Neural cell (in vitro differentiated cells): ENCODE measurements at regions not wholly inside any gene's neighbourhood (a gene's known extent, or its start where the extent isn't known, plus 50 kb on each side); places are given as distances from the start of the nearest gene placed in this dataset.

ENCODE experiments used
- H2AFZ ChIP-seq: fragments of 200-600, 300-800 bp; sonication (generic), shearing (Covaris generic); 2 replicates; pipeline ENCODE4 v1.6.0; 2014; ENCODE audit warnings: low read depth, mild to moderate bottlenecking, antibody characterized with exemption, low read length, moderate library complexity
- H3F3A ChIP-seq: fragments of 200-600 bp; shearing (Covaris generic); 2 replicates; pipeline ENCODE4 v1.6.1; 2016; ENCODE audit warnings: mild to moderate bottlenecking, moderate library complexity, mixed read lengths, antibody characterized with exemption, low read length; ENCODE audit not compliant: insufficient read depth, poor library complexity, severe bottlenecking
- H3K27ac ChIP-seq: fragments of 200-600, 300-800 bp; sonication (generic), shearing (Covaris generic); 2 replicates; pipeline ENCODE4 v1.5.1; 2014; ENCODE audit warnings: mild to moderate bottlenecking, low read length, moderate library complexity
- H3K27me3 ChIP-seq: fragments of 300-800, 200-600 bp; sonication (generic), shearing (Covaris generic); 2 replicates; pipeline ENCODE4 v1.6.0; 2014; ENCODE audit warnings: mild to moderate bottlenecking, low read depth, low read length, moderate library complexity; ENCODE audit not compliant: insufficient read depth
- H3K36me3 ChIP-seq: fragments of 300-800, 200-600 bp; sonication (generic), shearing (Covaris generic); 2 replicates; pipeline ENCODE4 v1.5.1; 2014; ENCODE audit warnings: mild to moderate bottlenecking, antibody characterized with exemption, low read length, moderate library complexity; ENCODE audit not compliant: insufficient read depth
- H3K4me2 ChIP-seq: fragments of 300-800, 200-600 bp; sonication (generic), shearing (Covaris generic); 2 replicates; pipeline ENCODE4 v1.6.0; 2014; ENCODE audit warnings: mild to moderate bottlenecking, low read length
- H3K4me3 ChIP-seq: fragments of 300-800, 200-600 bp; sonication (generic), shearing (Covaris generic); 2 replicates; pipeline ENCODE4 v1.5.1; 2014; ENCODE audit warnings: mild to moderate bottlenecking, low read length, moderate library complexity
- H3K79me2 ChIP-seq: fragments of 200-600 bp; shearing (Covaris generic); replicated peaks from 2 replicates; pipeline ENCODE4 v1.6.0; 2014; ENCODE audit warnings: mild to moderate bottlenecking, low read length, moderate library complexity; ENCODE audit not compliant: insufficient read depth
- H3K9ac ChIP-seq: fragments of 300-800, 200-600 bp; sonication (generic), shearing (Covaris generic); 2 replicates; pipeline ENCODE4 v1.6.1; 2016; ENCODE audit warnings: mild to moderate bottlenecking, low read length, mixed read lengths
- H3K9me2 ChIP-seq: fragments of 200-600 bp; shearing (Covaris generic); 2 replicates; pipeline ENCODE4 v1.6.1; 2016; ENCODE audit warnings: mild to moderate bottlenecking, low read length, mixed read lengths; ENCODE audit not compliant: insufficient read depth
- H3K9me3 ChIP-seq: fragments of 200-600, 300-800 bp; sonication (generic), shearing (Covaris generic); 2 replicates; pipeline ENCODE4 v1.6.1; 2016; ENCODE audit warnings: mild to moderate bottlenecking, mixed run types, low read length, moderate library complexity, mixed read lengths
- H4K20me1 ChIP-seq: fragments of 200-600 bp; shearing (Covaris generic); 2 replicates; pipeline ENCODE4 v1.6.1; 2016; ENCODE audit warnings: mild to moderate bottlenecking, mixed run types; ENCODE audit not compliant: insufficient read depth
- EP300 ChIP-seq: fragments of 450-650 bp; conservative IDR thresholded peaks from 2 replicates; pipeline ENCODE4 v1.6.1; 2014; ENCODE audit warnings: antibody characterized with exemption, mild to moderate bottlenecking, moderate library complexity; ENCODE audit not compliant: poor library complexity, severe bottlenecking
- EZH2 ChIP-seq: fragments of 200-600, 300-800 bp; shearing (Covaris generic), sonication (generic); IDR thresholded peaks from 2 replicates; pipeline ENCODE4 v1.6.1; 2014; ENCODE audit warnings: antibody characterized with exemption, low read length, borderline replicate concordance, mild to moderate bottlenecking; ENCODE audit not compliant: insufficient read depth, poor library complexity, severe bottlenecking
- MXI1 ChIP-seq: fragments of 450-650 bp; conservative IDR thresholded peaks from 2 replicates; pipeline ENCODE4 v1.6.1; 2014; ENCODE audit warnings: antibody characterized with exemption, mild to moderate bottlenecking; ENCODE audit not compliant: poor library complexity, severe bottlenecking
- POLR2AphosphoS5 ChIP-seq: IDR thresholded peaks from 2 replicates; pipeline ENCODE4 v1.6.1; 2012
- RAD21 ChIP-seq: fragments of 450-650 bp; conservative IDR thresholded peaks from 2 replicates; pipeline ENCODE4 v1.6.1; 2014; ENCODE audit warnings: antibody characterized with exemption, mild to moderate bottlenecking, moderate library complexity
- REST ChIP-seq: IDR thresholded peaks from 2 replicates; pipeline ENCODE4 v1.6.1; 2012; ENCODE audit warnings: borderline replicate concordance
- SMC3 ChIP-seq: fragments of 450-650 bp; conservative IDR thresholded peaks from 2 replicates; pipeline ENCODE4 v1.6.1; 2014; ENCODE audit warnings: antibody characterized with exemption, mild to moderate bottlenecking, moderate library complexity; ENCODE audit not compliant: poor library complexity
- TAF1 ChIP-seq: IDR thresholded peaks from 2 replicates; pipeline ENCODE4 v1.6.1; 2012; ENCODE audit warnings: low read depth
- TF ChIP-seq, protein P1 (sequence below): fragments of 450-650 bp; IDR thresholded peaks from 2 replicates; pipeline ENCODE4 v1.5.1; 2014; ENCODE audit warnings: antibody characterized with exemption, mild to moderate bottlenecking, moderate library complexity; ENCODE audit not compliant: poor library complexity, severe bottlenecking

DNA sequence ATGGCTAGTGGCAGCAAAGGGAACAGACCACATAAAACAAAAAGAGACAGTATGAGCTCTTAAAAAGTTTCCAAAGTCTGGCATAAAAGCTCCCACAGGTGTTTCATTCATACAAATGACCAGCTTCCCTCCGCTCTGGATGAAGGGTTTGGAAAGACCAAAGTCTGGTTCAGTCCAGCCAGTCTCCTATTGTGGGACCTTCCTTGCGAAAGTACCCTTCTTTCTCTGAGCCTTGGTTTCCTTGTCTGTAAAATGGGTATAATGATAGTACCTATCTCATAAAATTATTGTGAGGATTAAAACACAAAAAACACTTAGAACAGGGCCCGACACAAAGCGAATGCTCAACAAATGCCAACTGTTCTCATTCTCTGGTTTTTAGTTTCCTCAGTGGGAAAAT, 77.2 kb downstream of the UNC5CL start:
- Histone ChIP-seq H3K9me3 (no peaks in the 10 kb centered on the region), H2AFZ (no peak overlapping the region), H3K27ac (no peak overlapping the region), H3K9ac (no peak overlapping the region), H4K20me1 (no peaks in the 10 kb centered on the region), H3F3A (no peaks in the 10 kb centered on the region), H3K4me3 (no peak overlapping the region), H3K36me3 (no peaks in the 10 kb centered on the region), H3K9me2 (no peaks in the 10 kb centered on the region), H3K4me2 (no peak overlapping the region), H3K79me2 (no peaks in the 10 kb centered on the region), H3K27me3 (no peaks in the 10 kb centered on the region)
- TF ChIP-seq SMC3 (no peak), TAF1 (no peak), MXI1 (no peak), EZH2 (no peak)
- TF ChIP-seq, protein P1, sequence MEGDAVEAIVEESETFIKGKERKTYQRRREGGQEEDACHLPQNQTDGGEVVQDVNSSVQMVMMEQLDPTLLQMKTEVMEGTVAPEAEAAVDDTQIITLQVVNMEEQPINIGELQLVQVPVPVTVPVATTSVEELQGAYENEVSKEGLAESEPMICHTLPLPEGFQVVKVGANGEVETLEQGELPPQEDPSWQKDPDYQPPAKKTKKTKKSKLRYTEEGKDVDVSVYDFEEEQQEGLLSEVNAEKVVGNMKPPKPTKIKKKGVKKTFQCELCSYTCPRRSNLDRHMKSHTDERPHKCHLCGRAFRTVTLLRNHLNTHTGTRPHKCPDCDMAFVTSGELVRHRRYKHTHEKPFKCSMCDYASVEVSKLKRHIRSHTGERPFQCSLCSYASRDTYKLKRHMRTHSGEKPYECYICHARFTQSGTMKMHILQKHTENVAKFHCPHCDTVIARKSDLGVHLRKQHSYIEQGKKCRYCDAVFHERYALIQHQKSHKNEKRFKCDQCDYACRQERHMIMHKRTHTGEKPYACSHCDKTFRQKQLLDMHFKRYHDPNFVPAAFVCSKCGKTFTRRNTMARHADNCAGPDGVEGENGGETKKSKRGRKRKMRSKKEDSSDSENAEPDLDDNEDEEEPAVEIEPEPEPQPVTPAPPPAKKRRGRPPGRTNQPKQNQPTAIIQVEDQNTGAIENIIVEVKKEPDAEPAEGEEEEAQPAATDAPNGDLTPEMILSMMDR: no peak

GRCh38 chr6:40960742-40961430, 78.1 kb downstream of the UNC5CL start:
- Histone ChIP-seq H3K9me3 (no peaks in the 10 kb centered on the region), H3K27me3 (no peaks in the 10 kb centered on the region), H4K20me1 (no peaks in the 10 kb centered on the region), H3K27ac (no peak overlapping the region), H3K9ac (no peak overlapping the region), H3F3A (no peaks in the 10 kb centered on the region), H2AFZ (no peak overlapping the region), H3K4me3 (no peak overlapping the region), H3K4me2 (no peak overlapping the region), H3K79me2 (no peaks in the 10 kb centered on the region), H3K9me2 (no peaks in the 10 kb centered on the region), H3K36me3 (no peaks in the 10 kb centered on the region)
- TF ChIP-seq SMC3 (no peak), POLR2AphosphoS5 (no peak), EP300 (no peak), EZH2 (no peak), MXI1 (no peak), TAF1 (no peak), RAD21 (no peak), REST (no peak)
- TF ChIP-seq, protein P1: no peak
